ENCODE measurements at regions not wholly inside any gene's neighbourhood (a gene's known extent, or its start where the extent isn't known, plus 50 kb on each side); places are given as distances from the start of the nearest gene placed in this dataset.

DNA sequence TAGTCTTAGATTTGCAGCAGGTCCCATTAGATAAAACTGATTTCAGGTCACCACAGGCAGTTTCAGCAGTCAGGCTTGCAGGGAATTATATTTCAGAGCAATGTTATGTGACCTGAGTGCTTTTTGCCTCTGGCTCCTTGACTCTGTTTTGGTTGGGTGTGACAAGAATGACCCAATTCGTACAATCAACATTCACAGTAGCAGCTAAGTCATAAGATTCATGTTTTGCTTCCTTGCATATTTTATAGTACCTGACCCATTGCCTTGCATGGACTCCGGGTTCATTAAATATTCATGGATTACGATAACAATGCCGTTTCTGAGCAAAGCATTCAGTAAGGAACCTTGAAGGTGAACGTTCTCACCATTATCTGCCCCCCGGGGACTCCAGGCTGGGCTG, 152.0 kb upstream of the CST7 start:
- no peak for ATAC-seq
- POLR2A ChIA-PET, result no interaction called here

DNA sequence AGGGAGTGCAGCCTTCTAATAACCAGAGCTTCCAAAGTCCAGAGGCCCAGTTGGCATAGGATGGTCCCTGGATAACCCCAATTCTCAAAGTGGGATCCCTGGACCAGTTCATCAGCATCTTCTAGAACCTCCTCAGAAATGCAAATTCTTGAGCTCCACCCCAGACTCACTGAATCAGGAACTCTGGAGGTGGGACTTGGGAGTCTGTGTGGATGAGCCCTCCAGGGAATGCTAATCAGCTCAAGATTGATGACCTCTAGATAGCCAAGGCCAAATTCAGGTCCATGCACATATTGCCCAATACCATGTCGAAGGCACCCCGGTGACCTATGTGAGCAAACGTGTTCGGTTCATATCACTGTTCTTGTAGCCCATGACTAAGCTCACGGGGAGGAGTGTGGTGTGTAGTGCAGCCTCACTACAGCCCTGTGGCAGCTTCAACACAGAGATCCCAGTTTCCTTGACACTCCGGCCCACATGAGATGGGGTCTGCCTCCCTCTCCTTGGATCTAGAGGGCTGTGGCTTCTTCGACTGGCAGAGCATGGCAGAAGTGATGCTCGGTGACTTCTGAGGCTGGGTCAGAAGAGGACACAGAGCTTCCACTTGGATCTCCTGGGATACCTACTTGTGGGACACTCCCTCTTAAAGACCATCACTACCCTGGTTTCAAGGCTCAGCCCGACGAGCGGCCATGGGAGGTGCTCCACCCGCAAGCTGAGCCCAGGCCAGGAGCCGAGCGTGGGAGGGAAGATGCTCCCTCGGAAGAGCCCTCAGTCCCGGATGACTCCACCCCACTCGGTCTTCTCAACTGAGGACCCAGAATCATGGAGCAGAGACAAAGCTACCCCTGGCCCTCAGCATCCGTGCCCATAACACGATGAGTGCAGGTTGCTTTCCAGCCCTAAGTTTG, 151.1 kb upstream of the CST7 start:
- no peaks in the 10 kb centered on the region for H3K9me3 Mint-ChIP-seq (ENCODE audit: insufficient read depth)
- H3K27ac Mint-ChIP-seq, result no peak overlapping the region
- H3K4me3 Mint-ChIP-seq, result no peak overlapping the region
- no peaks in the 10 kb centered on the region for H3K27me3 Mint-ChIP-seq (ENCODE audit: low read depth)
- ATAC-seq, result no peak
- H3K4me1 Mint-ChIP-seq (ENCODE audit: low read depth), result peaks cover 12% of the 10 kb centered on the region
- H3K36me3 Mint-ChIP-seq (ENCODE audit: low read depth), result no peaks in the 10 kb centered on the region
- ChIA-PET CTCF (interaction anchor here (1.4 kb wide), 1 partner anchor 120 kb away, joined by 5 read pairs; no protein-coding TSS in a partner anchor), POLR2A (no interaction called here)
- DNase-seq, result no peak

More for the DNA sequence above, 152.0 kb upstream of the CST7 start:
- DNase-seq, result no peak
- no peak overlapping the region for H3K27ac Mint-ChIP-seq
- H3K4me3 Mint-ChIP-seq, result no peak overlapping the region
- H3K9me3 Mint-ChIP-seq (ENCODE audit: insufficient read depth), result no peaks in the 10 kb centered on the region
- H3K4me1 Mint-ChIP-seq (ENCODE audit: low read depth), result peaks cover 12% of the 10 kb centered on the region
- H3K36me3 Mint-ChIP-seq (ENCODE audit: low read depth), result no peaks in the 10 kb centered on the region
- CTCF ChIA-PET, result interaction anchor here (1.4 kb wide), 1 partner anchor 121 kb away, joined by 5 read pairs; no protein-coding TSS in a partner anchor
- no peaks in the 10 kb centered on the region for H3K27me3 Mint-ChIP-seq (ENCODE audit: low read depth)

DNA sequence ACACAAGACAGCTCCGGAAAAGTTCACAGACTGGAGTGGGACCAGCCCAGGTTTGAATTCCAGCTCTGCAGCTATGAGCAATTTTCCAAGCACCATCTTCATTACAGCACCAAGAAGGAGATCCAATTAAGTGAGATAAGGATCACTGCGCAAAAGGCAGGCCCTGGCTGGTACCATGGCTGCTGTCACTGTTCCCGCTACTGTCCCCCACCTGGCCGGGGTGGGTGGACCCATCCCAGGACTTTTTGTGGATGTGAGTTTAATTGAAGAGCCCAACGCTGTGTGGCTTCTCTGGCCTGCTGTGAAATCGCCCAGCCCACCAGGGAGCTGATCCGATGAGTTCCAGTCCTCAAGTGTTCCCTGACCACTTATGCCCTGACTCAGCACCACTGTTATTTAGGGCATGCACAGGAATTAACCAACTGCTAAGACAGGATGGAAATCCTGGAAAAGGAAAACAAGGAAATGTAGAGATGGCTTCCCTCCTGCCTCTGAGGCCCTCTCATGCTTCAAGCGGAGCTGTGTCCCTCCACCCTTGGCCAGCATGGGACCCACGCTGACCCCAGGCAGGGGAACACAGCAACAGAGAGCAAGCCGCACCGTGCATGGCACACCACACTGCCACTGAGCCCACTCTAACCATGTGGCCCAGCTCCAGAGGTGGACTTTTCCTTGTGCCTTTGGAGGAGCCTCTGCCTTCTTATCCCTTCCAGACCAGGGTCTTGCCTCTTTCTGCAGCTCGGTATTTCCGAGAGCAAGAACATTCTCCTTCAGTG, 150.0 kb upstream of the CST7 start:
- no peak overlapping the region for H3K4me3 Mint-ChIP-seq
- DNase-seq (no peak), ATAC-seq (no peak)
- no peak overlapping the region for H3K27ac Mint-ChIP-seq
- POLR2A ChIA-PET, result no interaction called here
- no peaks in the 10 kb centered on the region for H3K27me3 Mint-ChIP-seq (ENCODE audit: low read depth)
- no peaks in the 10 kb centered on the region for H3K9me3 Mint-ChIP-seq (ENCODE audit: insufficient read depth)
- H3K4me1 Mint-ChIP-seq (ENCODE audit: low read depth), result peaks cover 12% of the 10 kb centered on the region
- H3K36me3 Mint-ChIP-seq (ENCODE audit: low read depth), result no peaks in the 10 kb centered on the region
- CTCF ChIA-PET, result no interaction called here

DNA sequence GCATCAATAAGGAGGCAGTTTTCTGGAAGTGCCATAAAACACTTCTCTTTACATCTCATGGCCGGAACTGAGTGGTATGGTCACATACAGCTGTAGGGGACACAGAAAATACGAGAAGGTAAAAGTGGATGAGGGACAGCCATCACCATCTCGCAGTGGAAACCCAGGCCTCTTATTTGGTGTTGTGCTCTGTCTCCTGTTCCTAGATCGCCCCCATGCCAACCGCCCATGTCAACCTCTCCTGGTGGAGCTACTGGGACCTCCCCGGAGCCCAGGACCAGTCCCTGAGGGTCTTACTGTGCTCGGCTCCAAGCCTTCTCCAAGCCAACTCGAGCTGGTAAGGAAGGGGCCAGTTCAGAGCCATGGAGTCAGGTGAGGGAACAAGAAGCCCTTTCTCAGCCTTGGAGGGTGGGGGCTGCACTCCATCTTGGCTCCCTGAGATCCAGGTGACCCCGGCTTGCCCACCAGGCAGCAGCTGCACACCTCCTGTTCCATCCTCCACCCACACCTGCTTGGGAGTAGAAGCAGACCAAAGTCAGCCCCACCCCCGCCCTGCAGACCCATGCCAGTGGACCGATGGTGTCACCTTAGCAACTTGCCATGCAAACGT, 149.0 kb upstream of the CST7 start:
- ChIA-PET POLR2A (no interaction called here), CTCF (no interaction called here)
- H3K4me1 Mint-ChIP-seq (ENCODE audit: low read depth), result peaks cover 9% of the 10 kb centered on the region
- H3K4me3 Mint-ChIP-seq, result no peak overlapping the region
- no peak overlapping the region for H3K27ac Mint-ChIP-seq
- no peaks in the 10 kb centered on the region for H3K27me3 Mint-ChIP-seq (ENCODE audit: low read depth)
- ATAC-seq (no peak), DNase-seq (no peak)
- H3K9me3 Mint-ChIP-seq (ENCODE audit: insufficient read depth), result no peaks in the 10 kb centered on the region
- H3K36me3 Mint-ChIP-seq (ENCODE audit: low read depth), result no peaks in the 10 kb centered on the region

DNA sequence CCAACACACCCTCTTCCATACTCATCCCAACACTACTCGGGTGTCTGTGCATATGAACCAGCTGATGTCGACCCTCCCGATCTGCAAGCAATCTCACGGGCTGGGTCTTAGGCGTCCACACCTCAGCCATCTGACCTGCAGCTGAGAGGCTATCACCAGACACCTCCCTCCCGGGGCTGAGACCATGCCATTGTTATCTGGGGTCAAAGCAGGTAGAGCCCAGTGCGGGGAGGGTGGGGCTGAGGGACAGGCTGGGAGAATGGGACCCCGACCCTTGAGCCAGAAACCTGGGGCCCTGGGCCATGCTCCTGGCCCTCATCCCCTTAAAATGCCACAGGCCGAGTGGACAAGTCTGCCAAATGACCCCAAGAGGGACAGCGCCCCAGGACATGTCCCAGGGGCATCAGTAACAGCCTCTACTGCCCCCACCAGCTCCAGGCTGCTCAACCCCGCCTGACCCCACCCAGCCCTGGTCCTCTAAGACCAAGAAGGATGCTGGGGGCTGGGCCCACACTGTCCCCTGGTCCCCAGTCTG, 146.7 kb upstream of the CST7 start:
- Mint-ChIP-seq H3K27me3 (ENCODE audit: low read depth) (no peaks in the 10 kb centered on the region), H3K4me3 (no peak overlapping the region), H3K36me3 (ENCODE audit: low read depth) (no peaks in the 10 kb centered on the region), H3K9me3 (ENCODE audit: insufficient read depth) (no peaks in the 10 kb centered on the region), H3K4me1 (ENCODE audit: low read depth) (no peaks in the 10 kb centered on the region), H3K27ac (no peak overlapping the region)
- ATAC-seq (no peak), DNase-seq (no peak)
- ChIA-PET POLR2A (no interaction called here), CTCF (no interaction called here)

DNA sequence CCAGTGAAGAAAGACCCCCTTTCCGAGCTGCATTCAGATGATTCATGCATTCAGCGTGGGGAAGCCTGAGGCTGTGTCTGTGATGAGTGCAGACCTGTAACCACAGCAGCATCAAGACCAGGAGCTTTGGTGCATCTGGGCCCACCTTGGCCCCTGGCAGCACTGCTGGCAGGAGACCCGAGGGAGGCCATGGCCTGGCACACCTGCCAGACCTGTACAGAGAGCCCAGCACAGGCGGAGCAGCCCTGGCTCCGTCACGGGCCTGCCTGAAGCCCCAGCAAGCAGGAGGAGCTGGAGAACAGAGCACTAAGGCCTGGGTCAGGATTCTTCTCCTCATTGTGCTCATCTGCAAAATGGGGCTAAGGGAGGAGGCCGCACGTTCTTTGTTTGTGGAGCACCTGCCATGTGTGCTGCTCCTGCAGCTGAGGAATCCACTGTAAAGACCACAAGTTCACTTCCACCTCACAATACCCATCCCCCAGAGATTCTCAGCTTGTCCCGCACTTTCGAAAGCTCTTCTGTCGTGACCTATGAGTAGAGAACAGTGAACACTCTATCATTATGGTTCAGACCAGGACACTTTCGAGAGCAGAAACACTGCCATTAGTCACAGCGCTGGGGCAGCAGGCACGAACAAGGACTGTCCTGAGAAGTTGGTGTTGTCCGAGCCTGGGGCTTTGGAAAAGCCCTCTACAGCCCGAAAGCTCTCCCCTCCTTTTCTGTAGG, 144.4 kb upstream of the CST7 start:
- Mint-ChIP-seq H3K27ac (no peak overlapping the region), H3K4me1 (ENCODE audit: low read depth) (no peaks in the 10 kb centered on the region), H3K9me3 (ENCODE audit: insufficient read depth) (no peaks in the 10 kb centered on the region), H3K27me3 (ENCODE audit: low read depth) (peaks cover 2% of the 10 kb centered on the region), H3K36me3 (ENCODE audit: low read depth) (no peaks in the 10 kb centered on the region), H3K4me3 (no peak overlapping the region)
- CTCF ChIA-PET, result no interaction called here
- POLR2A ChIA-PET, result no interaction called here
- DNase-seq (no peak), ATAC-seq (no peak)

DNA sequence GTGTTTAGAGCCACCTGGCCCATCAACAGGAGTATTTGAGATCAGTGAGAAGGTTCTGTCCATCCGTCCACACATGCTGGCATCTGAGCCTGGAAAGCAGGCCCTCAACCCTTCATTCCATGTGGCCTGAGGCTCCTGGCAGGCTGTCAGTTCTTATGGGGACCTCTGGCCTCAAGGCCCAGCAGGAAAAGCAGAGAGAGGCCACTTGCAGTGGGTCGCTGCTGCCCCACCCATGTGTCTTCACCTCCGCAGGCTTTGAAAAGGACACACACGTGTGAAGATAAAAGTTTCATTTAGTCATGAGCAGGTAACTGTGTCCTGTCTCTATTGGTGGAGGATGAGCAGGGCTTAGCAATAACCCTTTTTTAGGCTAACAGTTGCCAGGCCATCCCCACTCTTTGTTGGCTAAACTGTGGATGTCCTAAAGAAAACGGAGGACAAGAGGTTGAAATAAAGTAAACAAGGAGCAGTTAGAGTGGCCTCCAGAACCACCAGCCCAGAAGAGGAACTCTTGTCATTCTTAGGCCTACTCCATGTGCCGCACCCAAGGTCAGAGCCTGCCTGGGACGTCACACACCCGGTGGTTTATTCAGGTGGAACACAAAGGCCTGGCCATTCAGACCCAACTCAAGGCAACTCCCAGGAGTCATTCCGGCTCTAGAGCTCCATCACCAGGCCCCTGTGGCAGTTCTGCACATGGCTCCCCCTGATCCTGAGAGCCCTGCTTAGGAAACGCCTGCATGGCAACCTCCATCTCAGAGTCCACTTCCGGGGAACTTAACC, 143.4 kb upstream of the CST7 start:
- H3K27me3 Mint-ChIP-seq (ENCODE audit: low read depth), result peaks cover 2% of the 10 kb centered on the region
- H3K4me1 Mint-ChIP-seq (ENCODE audit: low read depth), result no peaks in the 10 kb centered on the region
- CTCF ChIA-PET, result no interaction called here
- ATAC-seq (no peak), DNase-seq (no peak)
- no peaks in the 10 kb centered on the region for H3K36me3 Mint-ChIP-seq (ENCODE audit: low read depth)
- H3K4me3 Mint-ChIP-seq, result no peak overlapping the region
- no peak overlapping the region for H3K27ac Mint-ChIP-seq
- POLR2A ChIA-PET, result no interaction called here
- H3K9me3 Mint-ChIP-seq (ENCODE audit: insufficient read depth), result no peaks in the 10 kb centered on the region

DNA sequence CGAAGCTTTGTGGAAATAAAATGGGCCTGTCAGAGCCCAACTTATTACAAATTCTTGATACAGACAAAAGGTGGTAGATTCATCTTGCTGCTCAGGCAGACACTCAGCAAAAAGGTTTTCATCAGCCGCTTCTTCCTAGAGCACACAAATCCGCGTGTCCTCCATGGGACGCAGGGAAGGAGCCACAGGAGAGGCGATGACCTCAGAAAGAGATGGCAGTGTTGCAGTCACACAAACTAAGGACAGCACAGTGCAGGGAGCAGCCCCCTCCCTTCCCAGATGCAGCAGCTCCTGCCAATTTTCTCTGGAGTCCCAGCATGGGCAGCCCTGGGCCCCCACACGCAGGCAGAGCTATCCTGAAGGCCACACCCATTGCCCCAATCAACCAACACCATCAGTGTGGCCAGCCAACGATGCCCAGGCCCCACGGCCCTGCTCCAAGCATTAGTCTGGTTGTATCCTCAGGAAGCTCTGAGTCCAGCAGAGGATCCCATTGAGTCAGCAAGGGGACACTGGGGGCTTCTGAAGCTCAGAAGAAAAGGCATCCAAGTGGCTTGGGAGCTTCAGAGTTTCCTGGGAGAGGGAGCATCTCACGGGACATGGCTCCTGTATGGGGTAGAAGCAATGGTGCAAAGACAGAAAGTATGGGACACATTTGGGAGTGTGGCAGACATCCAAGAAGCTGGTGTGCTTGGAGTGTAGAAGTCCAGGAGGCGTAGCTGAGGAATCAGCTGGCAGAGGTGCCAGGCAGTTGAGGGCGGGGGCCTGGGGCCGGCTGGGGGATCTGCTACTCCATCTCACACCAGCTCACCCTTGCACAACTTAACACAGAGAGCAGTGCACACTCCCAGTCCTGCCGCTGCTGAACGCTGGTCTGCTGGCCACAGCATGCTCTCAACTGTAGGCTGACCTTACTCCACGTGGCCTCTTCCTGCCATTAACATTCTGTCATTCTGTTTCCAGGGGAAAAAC, 142.1 kb upstream of the CST7 start:
- ATAC-seq, result no peak
- Mint-ChIP-seq H3K4me1 (ENCODE audit: low read depth) (no peaks in the 10 kb centered on the region), H3K9me3 (ENCODE audit: insufficient read depth) (no peaks in the 10 kb centered on the region), H3K27me3 (ENCODE audit: low read depth) (peaks cover 2% of the 10 kb centered on the region), H3K4me3 (no peak overlapping the region), H3K27ac (no peak overlapping the region), H3K36me3 (ENCODE audit: low read depth) (no peaks in the 10 kb centered on the region)
- POLR2A ChIA-PET, result no interaction called here
- CTCF ChIA-PET, result interaction anchor here (0.7 kb wide), 1 partner anchor 26 kb away, joined by 4 read pairs; no protein-coding TSS in a partner anchor
- DNase-seq, result no peak

DNA sequence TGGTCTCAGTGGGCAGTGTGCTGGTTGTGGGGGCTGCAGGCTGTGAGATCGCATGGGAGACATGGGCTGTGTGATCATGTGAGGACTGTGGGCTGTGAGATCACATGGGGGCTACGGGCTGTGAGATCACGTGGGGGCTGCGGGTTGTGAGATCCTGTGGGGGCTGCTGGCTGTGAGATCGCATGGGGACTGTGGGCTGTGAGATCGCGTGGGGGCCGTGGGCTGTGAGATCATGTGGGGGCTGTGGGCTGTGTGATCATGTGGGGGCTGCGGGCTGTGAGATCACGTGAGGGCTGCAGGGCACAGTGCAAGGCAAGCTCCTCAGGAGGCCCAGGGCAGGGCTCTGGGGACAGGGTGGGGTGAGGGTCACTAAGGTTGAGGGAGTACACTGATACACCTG, 140.5 kb upstream of the CST7 start:
- ATAC-seq (no peak), DNase-seq (no peak)
- CTCF ChIA-PET, result no interaction called here
- peaks cover 2% of the 10 kb centered on the region for H3K27me3 Mint-ChIP-seq (ENCODE audit: low read depth)
- H3K9me3 Mint-ChIP-seq (ENCODE audit: insufficient read depth), result no peaks in the 10 kb centered on the region
- H3K27ac Mint-ChIP-seq, result no peak overlapping the region
- no peaks in the 10 kb centered on the region for H3K36me3 Mint-ChIP-seq (ENCODE audit: low read depth)
- H3K4me3 Mint-ChIP-seq, result no peak overlapping the region
- no peaks in the 10 kb centered on the region for H3K4me1 Mint-ChIP-seq (ENCODE audit: low read depth)
- POLR2A ChIA-PET, result no interaction called here

DNA sequence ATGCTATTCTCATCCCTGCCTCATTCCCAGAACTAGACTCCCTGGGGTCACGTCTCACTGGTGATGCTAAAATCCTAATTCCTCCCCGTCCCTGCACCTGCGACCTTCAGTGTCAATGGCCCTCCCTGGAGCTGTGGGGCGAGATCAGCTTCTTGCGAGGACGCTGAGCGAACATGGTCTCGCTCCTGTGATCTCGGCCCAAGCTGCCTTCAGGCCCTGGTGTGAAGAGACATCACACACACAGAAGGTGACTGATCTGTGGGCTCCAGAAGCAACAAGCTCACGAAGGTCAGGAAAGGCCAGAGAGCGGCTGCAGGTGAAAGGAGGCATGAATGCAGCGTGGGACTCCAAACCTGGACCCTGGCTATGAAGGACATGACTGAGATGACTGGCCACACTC, 139.5 kb upstream of the CST7 start:
- ChIA-PET CTCF (no interaction called here), POLR2A (no interaction called here)
- H3K4me3 Mint-ChIP-seq, result no peak overlapping the region

More for the DNA sequence above, 139.5 kb upstream of the CST7 start:
- ATAC-seq (no peak), DNase-seq (no peak)
- peaks cover 2% of the 10 kb centered on the region for H3K27me3 Mint-ChIP-seq (ENCODE audit: low read depth)
- H3K36me3 Mint-ChIP-seq (ENCODE audit: low read depth), result no peaks in the 10 kb centered on the region
- H3K4me1 Mint-ChIP-seq (ENCODE audit: low read depth), result no peaks in the 10 kb centered on the region
- no peak overlapping the region for H3K27ac Mint-ChIP-seq
- no peaks in the 10 kb centered on the region for H3K9me3 Mint-ChIP-seq (ENCODE audit: insufficient read depth)

Measured in activated CD8-positive, alpha-beta T cell treated with anti-CD3 and anti-CD28 coated beads, Interleukin-2, amount 10 ng/mL, durations not matched to agents 7 days and 5 days (primary cell).